ENCODE measurements at regions not wholly inside any gene's neighbourhood (a gene's known extent, or its start where the extent isn't known, plus 50 kb on each side); places are given as distances from the start of the nearest gene placed in this dataset.

DNA sequence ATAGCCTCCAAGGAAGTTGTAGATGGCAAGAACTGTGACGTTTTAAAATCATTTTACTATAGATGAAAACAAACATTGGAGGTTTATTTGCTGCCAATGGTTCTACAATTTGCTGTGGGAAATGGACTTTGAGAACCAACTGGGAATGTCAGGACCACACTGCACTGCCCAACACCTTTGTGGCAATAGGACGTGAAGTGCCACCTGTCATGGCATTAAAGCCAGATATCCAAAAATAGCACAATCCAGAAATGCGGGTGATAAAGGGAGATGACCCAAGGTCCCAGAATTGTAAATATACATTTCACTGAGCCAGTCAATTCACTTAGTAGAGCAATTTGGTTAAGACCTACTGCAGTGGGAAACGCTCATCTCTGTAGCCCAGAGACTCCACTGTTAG is 116.4 kb downstream of the MPP7 start:
- no peak for DNase-seq (ENCODE audit: low read depth)
- TF ChIP-seq CTCF (IDR thresholded peaks at IDR 0.05; ENCODE audit: control insufficient read depth, insufficient read depth, low read depth, low read length, missing control alignments) = no peak
- H3K4me3 ChIP-seq (ENCODE audit: control insufficient read depth, low read depth, low read length) = no peak overlapping the region

DNA sequence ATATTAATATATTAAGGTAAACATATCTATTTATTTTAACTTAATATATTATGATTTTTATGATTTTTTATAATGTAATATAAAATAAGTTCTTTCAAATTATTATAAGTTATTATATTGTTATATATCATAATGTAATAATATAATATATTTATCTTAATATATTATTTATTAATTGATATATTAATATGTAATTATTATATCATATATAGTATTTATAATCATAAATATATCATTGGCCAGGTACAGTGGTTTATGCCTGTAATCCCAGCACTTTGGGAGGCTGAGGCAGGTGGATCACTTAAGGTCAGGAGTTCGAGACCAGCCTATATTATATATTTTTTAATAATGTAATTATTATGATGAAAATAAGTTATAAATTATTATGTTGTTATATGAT is 118.1 kb downstream of the MPP7 start:
- no peak for TF ChIP-seq CTCF (IDR thresholded peaks at IDR 0.05; ENCODE audit: control insufficient read depth, insufficient read depth, low read depth, low read length, missing control alignments)
- DNase-seq (ENCODE audit: low read depth) = no peak
- no peak overlapping the region for H3K4me3 ChIP-seq (ENCODE audit: control insufficient read depth, low read depth, low read length)

GRCh38 chr10:28181478-28182096 is 121.3 kb downstream of the MPP7 start:
- H3K4me3 ChIP-seq (ENCODE audit: control insufficient read depth, low read depth, low read length) = no peak overlapping the region
- TF ChIP-seq CTCF (IDR thresholded peaks at IDR 0.05; ENCODE audit: control insufficient read depth, insufficient read depth, low read depth, low read length, missing control alignments) = no peak
- no peak for DNase-seq (ENCODE audit: low read depth)

- DNase-seq (ENCODE audit: low read depth) = no peak
- TF ChIP-seq CTCF (IDR thresholded peaks at IDR 0.05; ENCODE audit: control insufficient read depth, insufficient read depth, low read depth, low read length, missing control alignments) = no peak
- H3K4me3 ChIP-seq (ENCODE audit: control insufficient read depth, low read depth, low read length) = no peak overlapping the region
Observed at GRCh38 chr10:28180654-28181053, 122.2 kb downstream of the MPP7 start.

DNA sequence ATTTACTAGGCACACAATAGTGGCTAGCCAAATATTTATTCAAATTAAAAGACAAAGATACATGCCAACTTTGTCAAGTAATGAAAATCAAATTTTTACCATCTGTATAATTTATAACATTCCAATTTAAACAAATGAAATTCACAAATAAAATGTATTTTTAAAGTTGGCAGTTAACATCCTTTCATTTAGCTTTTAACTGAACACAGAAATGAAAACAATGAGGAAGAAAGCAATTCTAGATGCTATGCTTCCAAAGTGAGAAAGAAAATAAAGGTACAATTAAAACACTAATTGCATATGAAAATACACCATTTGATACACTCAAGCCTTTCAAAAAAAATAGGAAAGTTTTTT is 123.1 kb downstream of the MPP7 start:
- no peak for DNase-seq (ENCODE audit: low read depth)
- no peak overlapping the region for H3K4me3 ChIP-seq (ENCODE audit: control insufficient read depth, low read depth, low read length)
- TF ChIP-seq CTCF (IDR thresholded peaks at IDR 0.05; ENCODE audit: control insufficient read depth, insufficient read depth, low read depth, low read length, missing control alignments) = no peak

DNA sequence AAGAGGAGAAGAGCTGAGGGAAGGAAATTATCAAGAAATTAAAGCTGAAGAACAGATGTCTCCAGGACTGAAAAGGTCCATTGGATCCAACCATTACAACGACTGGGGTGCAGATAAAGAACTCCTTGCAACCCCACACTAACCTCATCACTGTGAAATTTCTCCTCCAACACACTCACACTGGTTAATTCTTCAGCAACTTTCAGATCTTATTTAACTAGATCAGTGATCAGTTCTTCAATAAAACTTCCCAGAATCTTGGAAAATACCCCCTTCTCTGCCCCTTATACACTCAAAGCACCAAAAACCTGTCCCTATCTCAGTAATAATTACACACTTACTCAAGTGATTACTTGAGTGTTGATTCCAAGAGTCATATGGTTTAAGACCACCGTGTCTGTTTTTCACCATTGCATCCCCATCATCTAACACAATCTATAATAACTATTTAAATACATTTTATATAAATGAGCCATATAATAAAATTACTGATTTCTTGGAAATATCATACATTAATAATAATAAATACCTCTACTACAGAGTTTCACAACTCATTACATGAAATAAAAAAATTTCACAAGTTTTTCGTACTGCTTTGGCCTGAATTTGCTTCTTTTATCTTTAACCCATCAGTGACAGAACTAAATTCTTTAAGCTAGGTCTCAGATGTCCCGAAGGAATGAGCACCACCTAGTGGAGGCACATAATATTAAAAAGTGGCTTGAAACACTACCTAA is 123.7 kb downstream of the MPP7 start:
- DNase-seq (ENCODE audit: low read depth) = peak; percentile 52
- no peak overlapping the region for H3K4me3 ChIP-seq (ENCODE audit: control insufficient read depth, low read depth, low read length)
- peak; percentile 55 for TF ChIP-seq CTCF (IDR thresholded peaks at IDR 0.05; ENCODE audit: control insufficient read depth, insufficient read depth, low read depth, low read length, missing control alignments)

All from AG09309 (cell line).